Caco-2 (cell line): ENCODE measurements at regions not wholly inside any gene's neighbourhood (a gene's known extent, or its start where the extent isn't known, plus 50 kb on each side); places are given as distances from the start of the nearest gene placed in this dataset.

Experiments used
- BruUV-seq: library from RNA; stranded (reverse); fragments of 400-500 nt; replicated peaks from 2 replicates; lab custom pipeline; 2021; lab: Mats Ljungman, UMichigan
- CTCF ChIA-PET: fragments of 300-600 bp; sonication (Branson Sonifier 250); formaldehyde crosslinking; loops from one replicate; lab custom pipeline; 2022; ENCODE audit warnings: antibody characterized with exemption; lab: Charles Lee
- POLR2A ChIA-PET: fragments of 300-600 bp; sonication (Branson Sonifier 250); formaldehyde crosslinking; loops from one replicate; lab custom pipeline; 2022; ENCODE audit warnings: antibody characterized with exemption; lab: Charles Lee
- DNase-seq, 2 experiments: peaks; one replicate each; pipeline versions ENCODE4 v3.0.0 to v3.0.0-alpha.2; 2020 to 2022
- H3K27me3 ChIP-seq: replicated peaks from 2 replicates; pipeline ENCODE4 v1.6.0; 2011; ENCODE audit warnings: low read length; ENCODE audit not compliant: control insufficient read depth, insufficient read depth
- H3K36me3 ChIP-seq: 2 replicates; pipeline ENCODE4 v1.5.1; 2011; ENCODE audit warnings: low read length; ENCODE audit not compliant: control insufficient read depth, insufficient read depth
- H3K4me1 ChIP-seq: fragments of 250-450 bp; sonication (Bioruptor Pico); 2 replicates; pipeline ENCODE4 v1.5.1; 2020; ENCODE audit warnings: mild to moderate bottlenecking
- H3K4me3 ChIP-seq: 2 replicates; pipeline ENCODE4 v1.5.1; 2011; ENCODE audit warnings: low read depth, mild to moderate bottlenecking, control low read depth, low read length
- H3K9me3 ChIP-seq: fragments of 250-450 bp; sonication (Bioruptor Pico); 2 replicates; pipeline ENCODE4 v1.5.1; 2020; ENCODE audit warnings: mild to moderate bottlenecking, moderate library complexity
- H3K27ac Mint-ChIP-seq: one replicate; pipeline ENCODE4 v1.8.0; 2022; ENCODE audit warnings: mixed read lengths; ENCODE audit not compliant: unreplicated experiment
- H3K27me3 Mint-ChIP-seq: one replicate; pipeline ENCODE4 v1.8.0; 2022; ENCODE audit warnings: mixed read lengths; ENCODE audit not compliant: insufficient read depth, unreplicated experiment
- H3K36me3 Mint-ChIP-seq: one replicate; pipeline ENCODE4 v1.8.0; 2022; ENCODE audit warnings: mild to moderate bottlenecking, mixed read lengths; ENCODE audit not compliant: insufficient read depth, unreplicated experiment
- H3K4me1 Mint-ChIP-seq: one replicate; pipeline ENCODE4 v1.8.0; 2022; ENCODE audit warnings: low read depth, mixed read lengths; ENCODE audit not compliant: unreplicated experiment
- H3K4me3 Mint-ChIP-seq: one replicate; pipeline ENCODE4 v1.8.0; 2022; ENCODE audit warnings: mild to moderate bottlenecking, moderate library complexity, mixed read lengths; ENCODE audit not compliant: unreplicated experiment
- H3K9me3 Mint-ChIP-seq: one replicate; pipeline ENCODE4 v1.8.0; 2022; ENCODE audit warnings: mixed read lengths; ENCODE audit not compliant: unreplicated experiment
- intact Hi-C: fragments of 100-400 bp; cut with micrococcal nuclease; formaldehyde crosslinking; loops from one replicate; pipeline ENCODE4 v1.10.0; 2022; ENCODE audit not compliant: unreplicated experiment
- TF ChIP-seq, protein P1 (sequence below), 2 experiments: fragments of 200-600 bp in 1 of 2; IDR thresholded peaks; 1 replicate in 1 of 2; 2 replicates in 1 of 2; pipeline versions ENCODE4 v1.5.1 to v1.8.0; 2011 to 2022; ENCODE audit warnings: antibody characterized with exemption in 1 of 2, control low read depth in 1 of 2, inconsistent platforms in 1 of 2, low read depth in 1 of 2, low read length in 1 of 2, mild to moderate bottlenecking in 1 of 2, moderate library complexity in 1 of 2; ENCODE audit not compliant: insufficient read depth in 1 of 2, severe bottlenecking in 1 of 2, unreplicated experiment in 1 of 2

DNA sequence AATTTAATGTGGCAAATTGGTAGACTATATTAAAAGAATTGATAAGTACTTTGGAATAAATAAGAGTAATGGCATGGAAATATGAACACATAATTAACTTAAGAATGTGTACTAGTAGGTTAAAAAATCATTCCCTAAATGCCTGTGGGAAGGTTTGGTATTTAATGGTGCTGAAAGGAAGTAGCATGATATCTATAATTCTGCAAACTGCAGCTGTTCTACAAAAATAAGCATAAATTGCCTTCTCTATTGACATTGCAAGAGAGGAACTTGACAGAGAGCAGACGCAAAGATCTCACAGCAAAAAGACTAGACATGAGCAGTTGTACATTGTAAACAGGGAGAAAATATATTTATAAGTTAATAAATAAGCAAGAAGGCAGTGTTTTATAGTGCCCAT lies 752.5 kb upstream of the PCDH10 start:
- no peak for DNase-seq
- no peaks in the 10 kb centered on the region for H3K4me1 ChIP-seq
- H3K4me3 ChIP-seq = no peak overlapping the region
- H3K9me3 ChIP-seq = no peaks in the 10 kb centered on the region
- no peaks in the 10 kb centered on the region for H3K9me3 Mint-ChIP-seq
- no peak overlapping the region for H3K27ac Mint-ChIP-seq
- H3K36me3 Mint-ChIP-seq = no peaks in the 10 kb centered on the region
- intact Hi-C loops = no loop called here
- H3K27me3 ChIP-seq = no peaks in the 10 kb centered on the region
- H3K36me3 ChIP-seq = no peaks in the 10 kb centered on the region
- ChIA-PET CTCF (no interaction called here), POLR2A (no interaction called here)
- no TSS peak for BruUV-seq
- no peaks in the 10 kb centered on the region for H3K4me1 Mint-ChIP-seq
- H3K4me3 Mint-ChIP-seq = no peak overlapping the region
- H3K27me3 Mint-ChIP-seq = no peaks in the 10 kb centered on the region
- TF ChIP-seq, protein P1, sequence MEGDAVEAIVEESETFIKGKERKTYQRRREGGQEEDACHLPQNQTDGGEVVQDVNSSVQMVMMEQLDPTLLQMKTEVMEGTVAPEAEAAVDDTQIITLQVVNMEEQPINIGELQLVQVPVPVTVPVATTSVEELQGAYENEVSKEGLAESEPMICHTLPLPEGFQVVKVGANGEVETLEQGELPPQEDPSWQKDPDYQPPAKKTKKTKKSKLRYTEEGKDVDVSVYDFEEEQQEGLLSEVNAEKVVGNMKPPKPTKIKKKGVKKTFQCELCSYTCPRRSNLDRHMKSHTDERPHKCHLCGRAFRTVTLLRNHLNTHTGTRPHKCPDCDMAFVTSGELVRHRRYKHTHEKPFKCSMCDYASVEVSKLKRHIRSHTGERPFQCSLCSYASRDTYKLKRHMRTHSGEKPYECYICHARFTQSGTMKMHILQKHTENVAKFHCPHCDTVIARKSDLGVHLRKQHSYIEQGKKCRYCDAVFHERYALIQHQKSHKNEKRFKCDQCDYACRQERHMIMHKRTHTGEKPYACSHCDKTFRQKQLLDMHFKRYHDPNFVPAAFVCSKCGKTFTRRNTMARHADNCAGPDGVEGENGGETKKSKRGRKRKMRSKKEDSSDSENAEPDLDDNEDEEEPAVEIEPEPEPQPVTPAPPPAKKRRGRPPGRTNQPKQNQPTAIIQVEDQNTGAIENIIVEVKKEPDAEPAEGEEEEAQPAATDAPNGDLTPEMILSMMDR (IDR thresholded peaks at IDR 0.05; ENCODE audit: insufficient read depth in 1 of 2, low read depth in 1 of 2, low read length in 1 of 2, severe bottlenecking in 1 of 2, unreplicated experiment in 1 of 2) = no peak

DNA sequence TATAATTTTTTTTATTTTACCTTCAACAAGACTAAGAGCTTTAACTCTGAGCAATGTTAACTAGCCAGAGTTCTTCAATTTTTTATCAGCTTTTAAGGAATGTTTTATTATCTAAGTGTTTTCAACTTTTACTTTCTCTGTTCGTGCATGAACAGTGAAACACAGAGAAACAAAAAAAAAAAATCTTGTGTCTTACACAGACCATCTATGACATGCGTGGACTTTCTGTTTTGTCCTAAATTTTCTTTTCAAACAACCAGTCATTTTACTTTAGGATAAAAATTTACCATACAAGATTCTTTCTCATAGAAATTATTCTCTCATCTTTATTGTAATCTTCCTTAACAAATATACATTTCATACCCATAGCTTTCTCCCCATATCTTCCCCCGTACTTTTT lies 731.9 kb upstream of the PCDH10 start:
- H3K4me1 ChIP-seq = no peaks in the 10 kb centered on the region
- TF ChIP-seq, protein P1 (IDR thresholded peaks at IDR 0.05; ENCODE audit: insufficient read depth in 1 of 2, low read depth in 1 of 2, low read length in 1 of 2, severe bottlenecking in 1 of 2, unreplicated experiment in 1 of 2) = no peak
- no peaks in the 10 kb centered on the region for H3K27me3 Mint-ChIP-seq
- 0 out of 2 replicates have a peak, but pooled peaks cover 3% of the 10 kb centered on the region for H3K9me3 ChIP-seq
- H3K4me1 Mint-ChIP-seq = no peaks in the 10 kb centered on the region
- CTCF ChIA-PET = no interaction called here
- intact Hi-C loops = no loop called here
- H3K36me3 ChIP-seq = no peaks in the 10 kb centered on the region
- POLR2A ChIA-PET = no interaction called here
- H3K4me3 ChIP-seq = no peak overlapping the region
- H3K27me3 ChIP-seq = no peaks in the 10 kb centered on the region
- DNase-seq = no peak
- H3K36me3 Mint-ChIP-seq = no peaks in the 10 kb centered on the region
- no peak overlapping the region for H3K27ac Mint-ChIP-seq
- no peak overlapping the region for H3K4me3 Mint-ChIP-seq
- H3K9me3 Mint-ChIP-seq = peaks cover 39% of the 10 kb centered on the region
- no TSS peak for BruUV-seq

DNA sequence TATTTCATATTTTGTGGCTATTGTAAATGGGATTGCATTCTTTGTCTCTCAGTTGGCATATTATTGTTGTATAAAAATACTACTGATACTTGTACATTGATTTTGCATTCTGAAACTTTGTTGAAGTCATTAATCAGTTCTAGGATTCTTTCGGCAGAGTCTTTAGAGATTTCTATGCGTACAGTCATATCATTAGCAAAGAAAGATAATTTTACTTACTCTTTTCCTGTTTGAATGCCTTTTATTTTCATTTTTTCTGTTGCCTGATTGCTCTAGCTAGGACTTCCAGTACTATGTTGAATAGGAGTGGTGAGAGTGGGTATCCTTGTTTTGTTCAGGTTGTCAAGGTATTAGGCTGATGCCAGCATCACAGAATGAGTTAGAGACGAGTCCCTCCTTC lies 722.0 kb upstream of the PCDH10 start:
- Mint-ChIP-seq H3K4me3 (no peak overlapping the region), H3K4me1 (no peaks in the 10 kb centered on the region), H3K27me3 (no peaks in the 10 kb centered on the region), H3K27ac (no peak overlapping the region), H3K36me3 (no peaks in the 10 kb centered on the region), H3K9me3 (no peaks in the 10 kb centered on the region)
- no peak overlapping the region for H3K4me3 ChIP-seq
- H3K4me1 ChIP-seq = no peaks in the 10 kb centered on the region
- POLR2A ChIA-PET = no interaction called here
- TF ChIP-seq, protein P1 (IDR thresholded peaks at IDR 0.05; ENCODE audit: insufficient read depth in 1 of 2, low read depth in 1 of 2, low read length in 1 of 2, severe bottlenecking in 1 of 2, unreplicated experiment in 1 of 2) = no peak
- intact Hi-C loops = no loop called here
- CTCF ChIA-PET = no interaction called here
- BruUV-seq = no TSS peak
- DNase-seq = no peak
- no peaks in the 10 kb centered on the region for H3K9me3 ChIP-seq
- no peaks in the 10 kb centered on the region for H3K36me3 ChIP-seq
- no peaks in the 10 kb centered on the region for H3K27me3 ChIP-seq
